Choroid plexus epithelial cell (primary cell): ENCODE measurements at regions not wholly inside any gene's neighbourhood (a gene's known extent, or its start where the extent isn't known, plus 50 kb on each side); places are given as distances from the start of the nearest gene placed in this dataset.

ENCODE experiments used
- DNase-seq: peaks from one replicate; pipeline ENCODE4 v3.0.0-alpha.2; 2010; ENCODE audit warnings: low read depth
- H3K4me3 ChIP-seq: 2 replicates; pipeline ENCODE4 v1.5.1; 2011; ENCODE audit warnings: low read depth, mild to moderate bottlenecking, control low read depth, low read length, moderate library complexity
- TF ChIP-seq, protein P1 (sequence below): conservative IDR thresholded peaks from 2 replicates; pipeline ENCODE4 v1.5.1; 2011; ENCODE audit warnings: low read depth, mild to moderate bottlenecking, control low read depth, inconsistent platforms, low read length, moderate library complexity

DNA sequence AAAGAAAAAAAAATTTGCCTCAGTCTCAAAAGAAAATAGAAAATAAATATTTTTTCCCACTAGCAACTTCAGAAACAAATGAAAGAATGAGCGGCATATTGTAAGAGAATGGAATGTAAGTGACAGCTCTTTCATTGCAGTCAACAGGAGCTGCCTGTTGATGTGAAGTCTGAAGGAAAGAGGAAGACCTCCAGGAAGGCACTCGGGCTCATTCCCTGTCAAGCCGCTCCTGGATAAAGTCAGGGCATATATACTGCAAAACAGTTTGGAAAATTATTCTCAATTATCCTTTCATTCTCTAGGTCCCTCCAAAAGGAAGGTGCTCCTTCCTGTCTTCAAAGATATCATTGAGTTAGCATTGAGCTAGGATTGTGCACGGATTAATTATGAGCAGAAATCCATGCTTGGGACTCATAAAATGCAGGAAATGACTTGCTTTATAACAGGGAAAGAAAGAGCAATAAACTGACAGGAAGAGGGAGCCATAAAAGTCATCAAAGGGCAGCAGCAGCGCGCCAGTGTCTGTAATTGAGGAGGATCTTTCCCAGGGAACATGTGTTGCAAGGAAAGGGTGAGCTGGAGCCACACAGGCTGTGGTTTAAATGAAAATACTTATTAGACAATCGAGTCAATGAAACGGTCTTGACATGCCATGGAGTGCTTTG is 218.2 kb downstream of the C6orf118 start:
- TF ChIP-seq, protein P1, sequence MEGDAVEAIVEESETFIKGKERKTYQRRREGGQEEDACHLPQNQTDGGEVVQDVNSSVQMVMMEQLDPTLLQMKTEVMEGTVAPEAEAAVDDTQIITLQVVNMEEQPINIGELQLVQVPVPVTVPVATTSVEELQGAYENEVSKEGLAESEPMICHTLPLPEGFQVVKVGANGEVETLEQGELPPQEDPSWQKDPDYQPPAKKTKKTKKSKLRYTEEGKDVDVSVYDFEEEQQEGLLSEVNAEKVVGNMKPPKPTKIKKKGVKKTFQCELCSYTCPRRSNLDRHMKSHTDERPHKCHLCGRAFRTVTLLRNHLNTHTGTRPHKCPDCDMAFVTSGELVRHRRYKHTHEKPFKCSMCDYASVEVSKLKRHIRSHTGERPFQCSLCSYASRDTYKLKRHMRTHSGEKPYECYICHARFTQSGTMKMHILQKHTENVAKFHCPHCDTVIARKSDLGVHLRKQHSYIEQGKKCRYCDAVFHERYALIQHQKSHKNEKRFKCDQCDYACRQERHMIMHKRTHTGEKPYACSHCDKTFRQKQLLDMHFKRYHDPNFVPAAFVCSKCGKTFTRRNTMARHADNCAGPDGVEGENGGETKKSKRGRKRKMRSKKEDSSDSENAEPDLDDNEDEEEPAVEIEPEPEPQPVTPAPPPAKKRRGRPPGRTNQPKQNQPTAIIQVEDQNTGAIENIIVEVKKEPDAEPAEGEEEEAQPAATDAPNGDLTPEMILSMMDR: no peak
- H3K4me3 ChIP-seq: no peak overlapping the region
- no peak for DNase-seq

DNA sequence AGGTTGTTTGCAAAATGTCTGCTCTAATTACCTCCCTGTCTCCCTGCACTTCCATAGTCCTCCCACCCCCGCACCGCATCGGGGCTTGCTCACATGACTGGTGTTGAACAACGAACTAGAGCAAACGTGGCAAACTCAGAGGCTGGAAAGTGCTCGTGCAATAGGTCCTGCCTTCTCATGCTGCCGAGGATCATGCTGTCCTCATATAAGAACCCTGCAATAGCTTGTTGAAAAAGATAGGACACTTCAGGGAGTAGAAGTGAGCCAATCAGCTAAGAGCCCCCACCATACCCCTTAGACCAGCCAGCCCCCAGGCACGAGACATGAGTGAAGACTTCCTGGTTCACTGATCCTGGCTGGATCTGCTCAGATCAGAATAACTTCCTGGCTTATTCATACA is 219.2 kb downstream of the C6orf118 start:
- no peak overlapping the region for H3K4me3 ChIP-seq
- DNase-seq: no peak
- TF ChIP-seq, protein P1: no peak

DNA sequence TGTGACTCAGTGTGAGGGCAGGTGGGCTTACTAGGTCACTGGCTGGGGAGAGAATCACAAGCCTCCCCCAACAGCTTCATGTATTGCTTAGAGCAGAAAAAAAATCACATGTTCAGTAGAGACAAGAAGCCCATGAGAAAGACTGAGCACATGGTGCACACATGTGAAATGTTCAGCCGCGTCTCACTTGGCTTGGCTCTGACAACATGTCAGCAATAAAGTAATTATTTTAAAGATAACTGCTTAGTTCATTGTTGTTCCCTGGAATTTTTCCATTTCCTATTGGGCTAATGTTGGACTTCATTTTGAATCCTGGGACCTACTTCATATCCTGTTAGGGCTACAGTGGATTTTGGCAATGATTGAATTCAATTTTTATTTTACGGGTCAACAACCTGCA is 222.6 kb downstream of the C6orf118 start:
- no peak for DNase-seq
- TF ChIP-seq, protein P1: no peak
- H3K4me3 ChIP-seq: no peak overlapping the region

DNA sequence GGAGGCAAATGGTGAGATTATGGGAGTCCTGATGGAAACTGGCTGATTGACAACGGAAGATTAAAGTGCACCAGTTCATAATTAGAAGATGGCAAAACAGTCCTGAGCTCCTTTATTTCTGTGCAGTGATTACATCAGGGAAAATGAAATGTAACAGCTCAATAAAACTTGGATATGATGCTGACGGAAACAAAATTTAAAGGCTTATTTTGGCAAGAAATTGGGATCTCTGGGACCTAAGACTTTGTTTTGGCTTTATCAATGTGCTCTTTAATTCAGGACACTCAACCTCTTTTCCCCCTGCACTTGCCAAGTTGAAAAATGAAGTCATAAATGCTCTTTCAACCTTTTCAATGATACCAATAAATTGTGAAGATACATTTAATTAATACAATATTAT is 226.8 kb downstream of the C6orf118 start:
- TF ChIP-seq, protein P1: no peak
- DNase-seq: no peak
- no peak overlapping the region for H3K4me3 ChIP-seq

DNA sequence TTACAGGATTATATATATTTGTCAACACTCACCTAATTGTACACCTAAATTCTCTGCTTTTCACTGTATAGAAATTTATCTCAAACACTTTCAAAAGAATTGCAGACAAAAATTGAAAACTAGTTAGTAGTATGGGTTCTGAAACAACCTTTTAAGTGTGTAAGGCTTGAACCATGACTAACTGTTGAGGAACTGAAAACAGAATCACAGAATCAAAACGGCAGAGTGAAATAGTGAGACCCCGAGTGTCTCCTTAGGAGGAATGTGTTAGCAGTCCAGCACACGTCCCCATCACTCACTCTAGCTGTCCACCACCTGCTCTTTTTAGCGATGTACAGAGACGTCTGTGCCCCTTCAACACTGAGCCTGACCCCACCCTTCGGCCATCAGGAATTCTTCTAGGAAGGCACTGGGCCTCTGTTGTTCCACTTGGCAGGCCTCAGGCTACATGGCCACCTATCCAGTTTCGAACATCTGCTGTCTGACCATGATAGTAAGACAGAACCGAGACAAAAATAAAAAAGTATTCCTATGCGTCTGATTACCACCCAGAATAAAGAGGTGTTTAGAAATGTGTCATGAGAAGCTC is 227.4 kb downstream of the C6orf118 start:
- DNase-seq: no peak
- TF ChIP-seq, protein P1: no peak
- no peak overlapping the region for H3K4me3 ChIP-seq

DNA sequence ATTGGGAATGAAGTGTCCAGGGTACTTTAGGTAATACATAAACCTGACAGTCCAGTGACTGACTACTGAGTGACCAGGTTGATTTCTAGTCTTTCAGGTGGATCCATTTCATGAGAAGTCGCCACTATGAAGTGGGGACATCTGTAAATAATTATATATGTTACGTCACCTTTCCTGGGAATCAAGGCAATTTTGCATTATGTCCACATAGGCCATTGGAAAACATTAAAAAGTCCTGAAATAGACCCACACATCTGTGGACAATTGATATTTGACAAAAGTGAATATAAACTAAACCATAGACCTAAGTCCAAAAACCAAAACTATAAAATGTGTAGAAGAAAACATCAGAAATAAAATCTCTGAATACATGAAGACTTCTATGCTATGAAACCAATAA is 231.5 kb downstream of the C6orf118 start:
- no peak for DNase-seq
- H3K4me3 ChIP-seq: no peak overlapping the region
- TF ChIP-seq, protein P1: no peak

DNA sequence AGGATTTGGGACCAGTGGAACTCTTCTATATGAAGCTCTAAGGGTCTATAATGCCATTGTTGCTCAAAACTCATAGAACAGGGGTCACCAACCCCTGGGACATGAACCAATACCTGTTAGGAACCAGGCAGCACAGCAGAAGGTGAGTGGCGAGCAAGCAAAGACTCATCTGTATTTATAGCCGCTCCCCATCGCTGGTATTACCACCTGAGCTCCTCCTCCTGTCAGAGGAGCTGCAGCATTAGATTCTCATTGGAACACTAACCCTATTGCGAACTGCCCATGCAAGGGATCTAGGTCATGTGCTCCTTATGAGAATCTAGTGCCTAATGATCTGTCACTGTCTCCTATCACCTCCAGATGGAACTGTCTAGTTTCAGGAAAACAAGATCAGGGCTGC is 237.5 kb downstream of the C6orf118 start:
- no peak for DNase-seq
- H3K4me3 ChIP-seq: no peak overlapping the region
- TF ChIP-seq, protein P1: no peak
